K562 (cell line): ENCODE measurements at regions not wholly inside any gene's neighbourhood (a gene's known extent, or its start where the extent isn't known, plus 50 kb on each side); places are given as distances from the start of the nearest gene placed in this dataset.

Experiments used
- ATAC-seq: fragments of 200-7000 bp; cut with Tn5 transposase; 3 replicates; pipeline ENCODE4 v1.9.1; 2020; ENCODE audit warnings: moderate library complexity
- BruUV-seq: library from RNA; stranded (reverse); fragments of 400-500 nt; replicated peaks from 2 replicates; lab custom pipeline; 2021; lab: Mats Ljungman, UMichigan
- CTCF ChIA-PET: fragments of 300-600 bp; formaldehyde crosslinking; extraction: SDS; loops from one replicate; lab custom pipeline; 2021; ENCODE audit warnings: low intra/inter-chr PET ratio; lab: Yijun Ruan, JAX
- POLR2A ChIA-PET: fragments of 300-600, 350-650 bp; sonication (Branson Sonifier 250); formaldehyde crosslinking; extraction: SDS; loops from one replicate; lab custom pipeline; 2021; ENCODE audit warnings: antibody characterized with exemption, inconsistent platforms; lab: Yijun Ruan, JAX
- DNase-seq, 4 experiments: peaks; one replicate each; pipeline versions ENCODE4 v3.0.0 to v3.0.0-alpha.2; 2011 to 2018; ENCODE audit warnings: low spot score in 3 of 4, mixed read lengths in 3 of 4; ENCODE audit errors: extremely low read depth in 1 of 4
- FAIRE-seq: peaks from 2 replicates; lab custom pipeline; 2011; peaks lifted over from hg19 to GRCh38; lab: Jason Lieb, UNC
- H2AFZ ChIP-seq: 2 replicates; pipeline ENCODE4 v1.6.0; 2011; ENCODE audit warnings: low read depth, low read length, control low read depth, inconsistent platforms
- H3K27ac ChIP-seq: fragments of 200-600 bp; 3 replicates; pipeline ENCODE4 v1.8.0; 2011; ENCODE audit warnings: low read depth, mild to moderate bottlenecking, control low read depth, inconsistent platforms, low read length, moderate library complexity, mixed read lengths; ENCODE audit errors: extremely low read depth
- H3K27me3 ChIP-seq, 2 experiments: fragments of 300-600 bp in 1 of 2; 2 replicates in 1 of 2; 3 replicates in 1 of 2; pipeline versions ENCODE4 v1.6.0 to v1.8.0; 2011; ENCODE audit warnings: inconsistent platforms in 2 of 2, low read length in 2 of 2, mild to moderate bottlenecking in 1 of 2, mixed read lengths in 1 of 2, moderate library complexity in 1 of 2; ENCODE audit not compliant: control insufficient read depth in 2 of 2, insufficient read depth in 2 of 2
- H3K36me3 ChIP-seq: fragments of 300-600 bp; 3 replicates; pipeline ENCODE4 v1.8.0; 2011; ENCODE audit warnings: mild to moderate bottlenecking, low read length, inconsistent platforms; ENCODE audit not compliant: control insufficient read depth, insufficient read depth
- H3K4me1 ChIP-seq, 2 experiments: fragments of 200-600 bp in 1 of 2; replicated peaks in 1 of 2; 2 replicates in 1 of 2; 3 replicates in 1 of 2; pipeline versions ENCODE4 v1.5.1 to v1.8.0; 2011; ENCODE audit warnings: inconsistent platforms in 2 of 2, low read length in 2 of 2, mild to moderate bottlenecking in 1 of 2, mixed read lengths in 1 of 2, moderate library complexity in 1 of 2; ENCODE audit not compliant: control insufficient read depth in 2 of 2, insufficient read depth in 2 of 2
- H3K4me2 ChIP-seq: 2 replicates; pipeline ENCODE4 v1.6.1; 2011; ENCODE audit warnings: low read length, control low read depth, inconsistent platforms, mixed read lengths; ENCODE audit not compliant: insufficient read depth
- H3K4me3 ChIP-seq: fragments of 200-600 bp; sonication (generic), shearing (Covaris generic); 2 replicates; pipeline ENCODE4 v1.5.1; 2016; ENCODE audit warnings: control low read depth, inconsistent platforms
- H3K79me2 ChIP-seq: fragments of 200-600 bp; 3 replicates; pipeline ENCODE4 v1.8.0; 2011; ENCODE audit warnings: low read length, inconsistent platforms; ENCODE audit not compliant: control insufficient read depth, insufficient read depth
- H3K9ac ChIP-seq, 2 experiments: 2 replicates each; pipeline versions ENCODE4 v1.6.0 to v1.6.1; 2011; ENCODE audit warnings: low read depth in 2 of 2, low read length in 2 of 2, control low read depth in 1 of 2, inconsistent platforms in 1 of 2, mild to moderate bottlenecking in 1 of 2, mixed read lengths in 1 of 2; ENCODE audit not compliant: insufficient read depth in 1 of 2
- H3K9me1 ChIP-seq: one replicate; pipeline ENCODE4 v1.6.0; 2011; ENCODE audit warnings: inconsistent platforms, mild to moderate bottlenecking, low read length, moderate library complexity; ENCODE audit not compliant: control insufficient read depth, insufficient read depth
- H3K9me3 ChIP-seq: replicated peaks from 2 replicates; pipeline ENCODE4 v1.5.1; 2011; ENCODE audit warnings: low read depth, low read length, inconsistent platforms; ENCODE audit not compliant: control insufficient read depth, insufficient read depth
- H4K20me1 ChIP-seq: replicated peaks from 2 replicates; pipeline ENCODE4 v1.6.1; 2011; ENCODE audit warnings: low read length, inconsistent platforms, mixed read lengths; ENCODE audit not compliant: control insufficient read depth, insufficient read depth
- CREBBP ChIP-seq: IDR thresholded peaks from one replicate; pipeline ENCODE4 v1.6.1; 2012; ENCODE audit warnings: low read depth, mild to moderate bottlenecking, control low read depth, inconsistent platforms, low read length
- CTCF ChIP-seq, 3 experiments: IDR thresholded peaks in 2 of 3; conservative IDR thresholded peaks in 1 of 3; 2 replicates each; pipeline ENCODE4 v1.5.1; 2011 to 2012; ENCODE audit warnings: low read length in 3 of 3, mild to moderate bottlenecking in 3 of 3, control low read depth in 2 of 3, improper control_type of control experiment in 1 of 3, inconsistent platforms in 1 of 3, low read depth in 1 of 3, mixed read lengths in 1 of 3, moderate library complexity in 1 of 3; ENCODE audit not compliant: insufficient read depth in 2 of 3
- GABPA ChIP-seq: fragments of 200-800 bp; sonication (Bioruptor generic); conservative IDR thresholded peaks from 2 replicates; pipeline ENCODE4 v1.6.1; 2016; ENCODE audit warnings: low read depth, missing genetic modification characterization, missing compliant biosample characterization
- KDM1A ChIP-seq, 2 experiments: fragments of 450-650 bp; IDR thresholded peaks; 2 replicates each; pipeline ENCODE4 v1.6.1; 2016; ENCODE audit warnings: mild to moderate bottlenecking in 2 of 2
- NR2C1 ChIP-seq, 2 experiments: fragments of 450-650 bp; IDR thresholded peaks; 2 replicates each; pipeline ENCODE4 v1.6.1; 2017; ENCODE audit warnings: mild to moderate bottlenecking in 2 of 2, antibody characterized with exemption in 1 of 2, inconsistent platforms in 1 of 2, missing compliant biosample characterization in 1 of 2, missing genetic modification characterization in 1 of 2
- NR2C2 ChIP-seq, 2 experiments: fragments of 200-800 bp in 1 of 2; sonication (Bioruptor generic) in 1 of 2; sonication (generic) in 1 of 2; formaldehyde crosslinking in 1 of 2; IDR thresholded peaks; 2 replicates each; pipeline versions ENCODE4 v1.6.1 to v1.8.0; 2016 to 2022; ENCODE audit warnings: mild to moderate bottlenecking in 1 of 2, missing compliant biosample characterization in 1 of 2, missing genetic modification characterization in 1 of 2, missing genetic modification reagents in 1 of 2
- NRF1 ChIP-seq, 2 experiments: fragments of 450-650 bp; IDR thresholded peaks in 1 of 2; conservative IDR thresholded peaks in 1 of 2; 2 replicates each; pipeline ENCODE4 v1.6.1; 2014; ENCODE audit warnings: mild to moderate bottlenecking in 2 of 2
- ZKSCAN3 ChIP-seq: fragments of 250-450 bp; sonication (Bioruptor Pico); IDR thresholded peaks from 2 replicates; pipeline ENCODE4 v1.4.0; 2020
- ZNF197 ChIP-seq: fragments of 200-800 bp; sonication (Bioruptor generic); IDR thresholded peaks from 2 replicates; pipeline ENCODE4 v1.6.1; 2016; ENCODE audit warnings: low read depth, missing genetic modification characterization, missing compliant biosample characterization
- WGBS: fragments of 100-300 bp; shearing (Covaris generic); methylation state at CpG from one replicate; pipeline ENCODE4 v1.1.6; 2016; ENCODE audit warnings: low coverage, mixed read lengths; ENCODE audit not compliant: insufficient coverage; ENCODE audit errors: missing lambda C conversion rate; 5-methylcytosine and 5-hydroxymethylcytosine counted together
- in situ Hi-C: fragments of 300-500 bp; cut with MboI; formaldehyde crosslinking; loops from 4 replicates; pipeline ENCODE4 v1.15.0; 2018; ENCODE audit warnings: inconsistent platforms, mixed read lengths
- intact Hi-C: fragments of 100-400 bp; cut with micrococcal nuclease; formaldehyde crosslinking; loops from 2 replicates; pipeline ENCODE4 v1.14.2; 2022

- H3K27me3 ChIP-seq, result peaks cover 10 to 43% of the 10 kb centered on the region in 2 experiments; a peak in 4 of 5 replicates
- POLR2A ChIA-PET, result interaction anchor here (1.1 to 1.3 kb wide), 2 partner anchors 13 to 15 kb away, joined by 3 to 4 read pairs; no protein-coding TSS in a partner anchor
- 0 out of 2 replicates have a peak overlapping the region, but pooled peaks have one; percentile 14 for H3K4me2 ChIP-seq
- no peak overlapping the region for H3K9ac ChIP-seq
- no peaks in the 10 kb centered on the region for H3K9me1 ChIP-seq
- H3K36me3 ChIP-seq, result no peaks in the 10 kb centered on the region
- H3K4me1 ChIP-seq, result 0 out of 5 replicates have a peak, but pooled peaks cover 0 to 3% of the 10 kb centered on the region in 2 experiments
- TF ChIP-seq NR2C2 (CRISPR knock-in tag; IDR thresholded peaks at IDR 0.05) (no peak), NR2C2 (tag; IDR thresholded peaks at IDR 0.05) (peak; percentile 66), ZNF197 (CRISPR knock-in tag) (no peak), CTCF (IDR thresholded peaks at IDR 0.05 in 2 of 3, conservative IDR thresholded peaks at IDR 0.05 in 1 of 3; ENCODE audit: insufficient read depth in 2 of 3, low read depth in 1 of 3, low read length in 3 of 3) (no peak), NRF1 (conservative IDR thresholded peaks at IDR 0.05 in 1 of 2, IDR thresholded peaks at IDR 0.05 in 1 of 2) (0 out of 4 replicates have a peak, but pooled peaks have one; percentile 16 to 28), NR2C1 (IDR thresholded peaks at IDR 0.05) (peak; percentile 53; the same call in 1 of the 2 replicates), NR2C1 (tag; IDR thresholded peaks at IDR 0.05) (peak; percentile 64), GABPA (peak; percentile 28; the same call in 1 of the 2 replicates), KDM1A (IDR thresholded peaks at IDR 0.05) (no peak), ZKSCAN3 (no peak), CREBBP (no peak)
- TF ChIP-seq, all 486 proteins: peak for 4
- no TSS peak for BruUV-seq
- in situ Hi-C loops (loop anchor here (10.0 to 25.0 kb wide), 2 partner anchors 235 to 697 kb away; no protein-coding TSS in a partner anchor), intact Hi-C loops (no loop called here)
- FAIRE-seq (no peak), DNase-seq (no peak), ATAC-seq (0 out of 3 replicates have a peak, but pooled peaks have one; percentile 34)
- no peaks in the 10 kb centered on the region for H3K79me2 ChIP-seq
- H3K4me3 ChIP-seq, result no peak overlapping the region
- H3K9me3 ChIP-seq, result no peaks in the 10 kb centered on the region
- CTCF ChIA-PET, result interaction anchor here (0.7 kb wide), 1 partner anchor 265 kb away, joined by 3 read pairs; no protein-coding TSS in a partner anchor
- WGBS, result 14% methylated on average over 18 of the region's 18 CpGs
- 0 out of 2 replicates have a peak, but pooled peaks cover under 1% of the 10 kb centered on the region for H4K20me1 ChIP-seq
- H3K27ac ChIP-seq, result no peak overlapping the region
- H2AFZ ChIP-seq, result peak overlapping the region; percentile 59; the same call in 1 of the 2 replicates
Measured at GRCh38 chr2:121090088-121090715, 194.8 kb downstream of the TFCP2L1 start.
